GM11168 (cell line): ENCODE measurements at regions not wholly inside any gene's neighbourhood (a gene's known extent, or its start where the extent isn't known, plus 50 kb on each side); places are given as distances from the start of the nearest gene placed in this dataset.
"Not testable (repeated sequence)": the region's sequence is repeated elsewhere in the genome, so short reads cannot be mapped to it uniquely, and the experiment has no call there.

Experiments
- in situ Hi-C: fragments of 300-500 bp; cut with MboI; formaldehyde crosslinking; loops from one replicate; pipeline ENCODE4 v1.12.0; 2022; ENCODE audit warnings: low sequenced_read_pairs; ENCODE audit not compliant: unreplicated experiment

DNA sequence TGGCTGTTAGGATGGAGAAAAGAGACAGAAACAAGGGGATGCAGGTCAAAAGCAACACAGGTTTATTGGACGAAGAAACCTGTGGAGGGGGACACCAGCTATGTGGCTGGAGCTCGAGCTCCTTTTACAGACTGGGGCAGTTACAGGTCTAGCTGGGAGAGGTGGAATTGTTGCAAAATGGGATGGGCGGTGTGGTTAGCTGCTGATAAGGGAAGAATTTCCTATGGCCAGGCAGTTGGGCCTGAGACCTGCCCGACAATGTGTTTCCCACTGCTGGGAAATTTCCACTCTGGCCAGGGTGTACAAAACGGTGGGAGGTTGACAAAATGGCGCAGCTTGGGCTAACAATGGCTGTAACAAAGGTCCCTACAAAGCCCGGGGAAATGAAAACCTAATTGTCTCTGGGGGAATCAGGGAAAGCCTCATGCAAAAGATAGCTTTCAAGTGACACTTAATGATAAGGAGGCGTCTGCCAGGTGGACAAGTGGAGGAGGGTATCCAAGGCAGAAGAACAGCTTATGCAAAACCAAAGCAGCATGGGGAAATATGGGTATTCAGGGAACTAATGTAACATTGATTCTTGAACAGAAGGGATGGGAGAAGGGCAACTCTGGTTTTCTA lies 137.4 kb upstream of the SGO1 start:
- in situ Hi-C loops, result no loop called here

DNA sequence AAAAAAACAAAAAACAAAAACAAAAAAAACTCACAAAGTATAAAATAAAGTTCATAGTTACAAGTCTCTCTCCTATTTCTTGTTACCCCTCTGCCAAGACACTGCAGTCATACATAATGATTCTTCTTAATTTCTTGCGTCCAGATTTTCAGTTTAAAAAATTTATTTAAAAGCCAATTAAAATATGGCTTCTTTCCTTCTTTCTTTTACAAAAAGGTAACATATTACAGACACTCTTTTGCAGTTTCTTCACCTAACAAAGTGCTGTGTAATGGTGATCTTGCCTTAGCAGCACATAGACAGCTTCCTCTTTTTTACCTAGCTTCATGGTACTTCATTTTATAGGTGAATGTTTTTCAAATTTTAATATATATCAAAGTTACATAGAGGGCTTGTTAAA lies 136.1 kb upstream of the SGO1 start:
- in situ Hi-C loops, result no loop called here

DNA sequence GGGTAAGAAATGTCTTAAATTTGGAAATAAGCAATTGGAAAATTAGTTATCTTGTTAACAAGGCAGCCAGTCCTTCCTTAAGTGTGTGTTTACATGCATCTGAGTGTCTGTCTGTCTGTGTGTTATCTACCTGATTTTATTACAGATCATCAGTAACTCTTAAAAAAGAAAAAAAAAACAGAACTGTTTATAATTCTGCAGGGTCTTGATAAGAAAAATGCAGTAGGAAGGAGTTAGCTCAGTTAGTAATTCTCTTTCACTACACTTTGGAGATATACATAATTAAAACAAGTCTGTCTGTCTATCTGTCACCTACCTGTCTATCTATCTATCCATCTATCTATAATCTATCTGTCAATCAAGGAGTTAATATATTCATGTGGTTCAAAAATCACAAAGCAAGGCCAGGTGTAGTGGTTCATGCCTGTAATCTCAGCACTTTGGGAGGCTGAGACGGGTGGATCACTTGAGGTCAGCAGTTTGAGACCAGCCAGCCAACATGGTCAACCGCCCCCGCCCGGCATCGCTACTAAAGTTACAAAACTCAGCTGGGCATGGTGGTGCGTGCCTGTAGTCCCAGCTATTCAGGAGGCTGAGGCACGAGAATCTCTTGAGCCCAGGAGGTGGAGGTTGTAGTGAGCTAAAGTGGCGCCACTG lies 135.5 kb upstream of the SGO1 start:
- in situ Hi-C loops, result no loop called here

DNA sequence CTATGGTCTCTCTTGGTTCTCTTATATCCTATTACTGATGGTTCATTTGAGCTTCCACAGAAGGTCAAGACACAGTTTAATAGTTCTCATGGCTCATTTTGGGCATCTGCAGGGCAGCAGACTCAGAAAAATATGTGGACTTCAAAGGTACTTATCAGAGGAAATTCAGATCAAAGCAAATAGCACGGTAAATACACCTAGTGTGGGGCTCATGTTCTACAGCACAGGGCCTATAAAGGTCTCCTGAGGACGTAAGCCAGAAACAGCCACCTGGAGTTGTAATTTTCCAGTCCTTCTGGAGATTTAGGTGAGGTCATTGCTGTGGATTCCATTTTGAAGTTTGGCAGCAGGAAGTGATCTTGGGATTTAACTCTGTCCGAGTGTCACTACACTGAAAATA lies 134.5 kb upstream of the SGO1 start:
- in situ Hi-C loops, result no loop called here

DNA sequence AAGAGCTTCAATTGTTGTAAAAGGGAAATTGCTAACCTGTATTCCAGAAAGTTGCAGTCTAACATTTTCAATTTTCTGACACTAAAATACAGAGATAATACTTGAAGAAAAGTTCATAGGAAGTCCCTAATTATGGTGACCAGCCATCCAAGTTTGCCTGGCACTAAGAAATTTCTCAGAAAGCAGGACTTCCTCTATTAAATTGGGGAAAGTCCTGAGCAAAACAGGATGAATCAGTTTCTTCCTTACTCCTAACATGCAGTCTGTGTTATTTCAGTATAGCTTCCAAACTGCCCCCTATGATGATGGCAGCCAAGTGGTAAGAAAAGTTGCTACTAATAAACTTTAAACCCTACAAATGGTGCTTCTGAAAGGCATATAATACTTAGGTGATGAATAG lies 133.5 kb upstream of the SGO1 start:
- in situ Hi-C loops, result no loop called here

DNA sequence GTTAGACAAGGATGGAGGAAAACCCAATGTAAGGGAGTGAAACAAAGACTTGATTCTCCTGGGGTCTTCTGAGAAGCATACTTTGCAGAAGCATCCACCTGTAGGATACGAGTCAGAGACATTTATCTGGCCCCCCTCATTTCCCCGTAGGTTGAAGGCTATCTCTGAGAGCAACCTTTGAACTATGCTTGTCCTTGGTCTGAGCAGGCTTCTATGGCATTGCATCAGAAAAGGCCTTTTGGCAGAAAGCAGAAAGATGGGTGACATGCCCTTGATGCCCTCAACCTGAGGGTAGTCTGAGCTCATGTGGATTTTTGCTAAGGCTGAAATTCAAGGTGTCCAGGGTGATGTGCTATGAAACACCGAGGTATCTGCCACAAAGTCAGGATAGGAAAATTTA lies 131.6 kb upstream of the SGO1 start:
- in situ Hi-C loops, result no loop called here

DNA sequence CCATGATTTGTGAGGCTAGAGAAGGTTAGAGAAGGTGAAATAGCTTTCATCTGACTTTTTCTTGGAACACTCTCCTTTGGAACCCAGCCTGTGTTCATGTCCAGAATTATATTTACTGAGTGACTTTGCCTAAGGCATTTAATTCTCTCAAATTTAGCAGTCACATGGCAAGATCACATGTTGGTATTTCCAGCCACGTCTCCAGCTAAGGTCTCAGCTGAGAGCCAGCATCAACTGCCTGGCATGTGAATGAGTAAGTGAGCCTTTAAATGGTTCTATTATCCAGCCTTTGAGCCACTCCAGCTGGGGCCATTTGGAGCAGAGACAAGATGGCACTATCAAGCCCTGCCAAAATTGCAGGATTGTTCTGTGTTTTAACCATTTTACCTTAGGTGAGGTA lies 130.2 kb upstream of the SGO1 start:
- in situ Hi-C loops, result no loop called here

DNA sequence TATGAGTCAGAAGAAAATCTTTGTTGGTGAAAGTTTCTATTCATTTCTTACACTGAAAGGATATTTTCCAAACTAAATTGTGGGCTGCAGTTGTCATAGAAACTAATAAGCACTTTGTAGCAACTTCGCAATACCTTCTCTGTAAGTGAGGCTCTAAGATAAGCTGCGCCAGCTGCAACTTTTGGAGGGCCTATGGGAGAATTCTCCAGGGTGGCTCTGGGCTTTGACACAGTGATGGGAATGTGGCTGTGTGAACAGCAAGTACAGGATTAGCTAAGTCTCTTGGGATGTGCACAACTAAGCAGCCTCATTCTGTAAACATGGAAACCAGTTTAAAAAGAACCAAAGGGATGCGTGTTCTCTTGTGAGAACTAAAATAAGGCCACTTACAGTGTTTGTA lies 124.6 kb upstream of the SGO1 start:
- in situ Hi-C loops, result no loop called here

DNA sequence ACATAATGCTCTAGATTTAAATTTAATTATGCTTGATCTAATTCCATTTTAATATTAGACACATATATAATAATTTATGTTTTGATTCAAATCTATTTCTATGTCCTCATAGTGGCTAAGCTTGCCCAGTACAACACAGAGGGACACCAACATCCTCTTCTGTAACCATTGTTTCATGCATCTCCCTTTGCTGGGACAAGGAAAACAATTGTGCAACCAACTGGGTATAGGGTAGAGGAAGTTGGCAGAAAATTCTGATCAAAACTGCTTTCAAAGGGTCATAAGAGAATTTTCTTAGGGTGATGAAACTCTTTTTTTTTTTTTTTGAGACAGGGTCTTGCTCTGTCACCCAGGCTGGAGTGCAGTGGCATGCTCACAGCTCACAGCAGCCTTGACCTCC lies 121.4 kb upstream of the SGO1 start:
- in situ Hi-C loops, result no loop called here

DNA sequence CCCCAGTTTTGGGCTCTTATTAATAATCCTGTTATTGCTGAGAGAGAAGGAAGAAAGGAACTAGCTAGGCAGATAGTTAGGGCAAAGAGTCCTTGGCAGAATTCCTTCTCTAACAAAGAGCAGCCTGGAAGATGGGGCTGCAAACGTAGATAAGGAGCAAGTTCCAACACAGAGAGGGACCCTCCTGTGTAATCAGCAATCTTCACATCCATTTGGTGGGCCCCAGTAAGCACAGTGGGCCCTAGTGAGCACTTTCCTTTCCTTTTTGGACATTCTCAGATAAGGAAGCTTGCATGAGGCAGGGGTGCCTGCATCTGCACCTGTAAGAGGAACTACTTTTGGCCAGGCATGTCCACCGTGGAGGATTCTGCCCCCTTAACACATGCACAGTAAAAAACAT lies 119.6 kb upstream of the SGO1 start:
- in situ Hi-C loops, result no loop called here

DNA sequence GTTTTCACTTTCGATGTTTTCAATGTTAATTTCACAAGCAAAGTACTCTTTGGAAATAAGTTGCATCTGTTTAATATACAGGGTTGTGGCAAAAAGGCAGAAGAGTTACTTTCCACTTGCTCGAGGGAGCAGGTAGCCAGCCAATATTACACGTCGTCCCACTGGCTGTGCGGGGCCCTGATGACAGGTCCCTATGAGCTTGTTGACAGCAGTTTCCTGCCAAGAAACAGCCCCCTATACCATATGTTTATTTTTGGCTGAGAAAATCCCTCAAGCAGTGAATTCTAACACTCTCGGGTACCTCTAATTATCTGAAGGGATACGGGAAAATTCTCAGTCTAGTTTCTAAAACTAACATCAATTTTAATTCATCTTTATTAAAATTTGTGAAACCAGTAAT lies 116.8 kb upstream of the SGO1 start:
- in situ Hi-C loops, result no loop called here

DNA sequence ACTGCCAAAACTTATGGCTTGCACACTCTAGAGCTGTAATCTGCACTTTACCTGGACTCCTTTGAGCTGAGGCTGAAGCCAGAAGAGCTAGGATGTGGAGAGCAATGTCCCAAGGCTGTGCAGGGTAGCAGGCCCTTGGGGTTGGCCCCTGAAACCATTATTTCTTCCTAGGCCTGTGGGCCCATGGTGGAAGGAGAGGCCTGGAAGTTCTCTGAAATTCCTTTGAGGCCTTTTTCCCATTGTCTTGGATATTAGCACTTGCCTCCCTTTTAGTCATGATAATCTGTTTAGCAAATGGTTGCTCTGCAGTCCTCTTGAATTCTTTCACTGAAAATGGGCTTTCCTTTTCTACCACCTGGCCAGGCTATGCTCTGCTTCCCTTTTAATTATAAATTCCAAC lies 102.0 kb upstream of the SGO1 start:
- in situ Hi-C loops, result no loop called here

DNA sequence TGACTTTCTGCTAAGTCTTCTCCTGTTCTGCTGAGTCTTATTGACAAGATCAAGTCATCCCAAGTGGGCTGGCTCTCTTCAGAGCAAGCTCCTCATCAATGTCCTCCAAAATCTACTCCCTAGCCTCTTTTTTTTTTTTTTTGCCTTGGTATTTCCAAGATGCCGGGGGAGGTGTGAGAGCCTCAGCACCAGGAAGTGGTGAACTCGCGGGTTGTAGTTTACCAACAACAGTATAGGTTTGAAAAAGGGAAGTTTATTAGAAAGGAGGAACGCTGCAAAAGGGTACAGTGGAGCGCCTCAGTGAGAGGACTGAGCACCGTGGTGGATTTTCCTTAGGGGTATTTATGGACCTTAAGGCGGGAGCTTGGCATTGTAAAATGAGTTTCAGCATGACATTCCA lies 94.3 kb upstream of the SGO1 start:
- in situ Hi-C loops, result no loop called here

DNA sequence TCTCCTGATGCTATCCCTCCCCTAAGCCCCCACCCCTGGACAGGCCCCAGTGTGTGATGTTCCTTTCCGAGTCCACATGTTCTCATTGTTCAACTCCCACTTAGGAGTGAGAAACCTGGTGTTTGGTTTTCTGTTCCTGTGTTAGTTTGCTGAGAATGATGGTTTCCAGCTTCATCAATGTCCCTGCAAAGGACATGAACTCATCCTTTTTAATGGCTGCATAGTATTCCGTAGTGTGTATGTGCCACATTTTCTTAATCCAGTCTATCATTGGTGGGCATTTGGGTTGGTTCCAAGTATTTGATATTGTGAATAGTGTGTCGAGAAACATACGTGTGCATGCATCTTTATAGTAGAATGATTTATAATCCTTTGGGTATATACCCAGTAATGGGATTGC lies 80.0 kb upstream of the SGO1 start:
- in situ Hi-C loops, result not testable (repeated sequence)

DNA sequence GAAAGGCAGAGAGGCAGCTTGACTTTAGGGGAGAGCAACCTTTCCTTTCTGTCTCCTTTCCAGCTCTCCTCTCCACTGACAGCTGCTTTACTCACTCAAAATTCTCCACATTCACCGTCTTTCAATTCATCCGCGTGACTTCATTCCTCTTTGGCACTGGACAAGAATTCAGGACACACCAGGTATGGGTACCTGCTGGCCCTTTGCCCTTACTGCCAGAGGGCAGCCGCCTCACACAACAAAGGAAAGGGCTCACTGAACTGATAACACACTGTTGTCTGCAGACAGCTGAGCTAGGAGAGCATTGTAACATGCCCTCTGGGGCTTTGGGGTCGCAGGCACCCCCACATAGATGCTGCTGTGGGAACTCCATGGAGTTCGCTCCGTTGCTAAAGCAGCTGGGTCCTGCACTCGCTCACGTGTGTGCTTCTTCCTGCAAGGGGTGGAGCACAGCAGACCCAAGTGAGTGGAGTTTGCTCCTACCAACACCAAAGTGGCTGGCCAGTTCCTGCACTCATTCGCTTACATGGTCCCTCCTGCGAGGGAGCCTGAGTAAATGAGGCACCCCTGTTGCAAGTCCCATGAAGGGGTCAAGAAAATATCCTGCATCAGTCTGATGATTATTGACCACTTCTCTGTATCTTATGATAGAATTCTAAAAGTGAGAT lies 79.0 kb upstream of the SGO1 start:
- in situ Hi-C loops, result no loop called here

DNA sequence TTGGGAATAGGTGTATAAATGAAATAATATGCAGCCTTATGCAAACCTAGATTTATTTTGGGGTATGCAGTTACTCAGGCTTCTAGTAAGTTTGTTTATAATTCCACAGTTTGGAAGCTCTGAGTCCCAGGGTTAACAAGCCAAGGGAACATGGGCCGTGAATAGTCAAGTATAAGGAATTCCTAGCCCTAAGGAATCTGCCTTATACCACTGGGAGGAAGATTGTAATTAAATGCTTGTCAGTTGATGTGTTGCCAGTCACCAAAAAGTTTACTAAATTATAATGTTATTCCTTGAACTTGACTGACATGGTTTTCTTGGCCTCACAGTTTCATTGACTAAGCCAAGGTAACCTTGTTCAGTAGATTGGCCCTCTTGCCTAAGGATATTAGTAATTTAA lies 72.4 kb upstream of the SGO1 start:
- in situ Hi-C loops, result no loop called here

DNA sequence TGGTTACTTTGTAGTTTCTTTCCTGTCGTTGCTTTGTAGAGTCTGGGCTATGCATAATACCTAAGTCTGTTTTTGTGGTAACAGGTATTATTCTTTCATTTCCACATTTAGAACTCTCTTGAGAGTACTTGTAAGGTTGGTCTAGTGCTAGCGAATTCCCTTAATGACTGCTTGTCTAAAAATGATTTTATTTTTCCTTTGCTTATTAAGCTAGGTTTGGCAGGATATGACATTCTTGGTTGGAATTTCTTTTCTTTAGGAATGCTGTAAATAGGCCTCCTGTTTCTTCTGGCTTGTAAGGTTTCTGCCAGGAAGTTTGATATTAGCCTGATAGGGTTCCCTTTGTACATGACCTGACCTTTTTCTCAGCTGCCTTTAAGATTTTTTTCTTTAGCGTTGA lies 70.1 kb upstream of the SGO1 start:
- in situ Hi-C loops, result no loop called here

DNA sequence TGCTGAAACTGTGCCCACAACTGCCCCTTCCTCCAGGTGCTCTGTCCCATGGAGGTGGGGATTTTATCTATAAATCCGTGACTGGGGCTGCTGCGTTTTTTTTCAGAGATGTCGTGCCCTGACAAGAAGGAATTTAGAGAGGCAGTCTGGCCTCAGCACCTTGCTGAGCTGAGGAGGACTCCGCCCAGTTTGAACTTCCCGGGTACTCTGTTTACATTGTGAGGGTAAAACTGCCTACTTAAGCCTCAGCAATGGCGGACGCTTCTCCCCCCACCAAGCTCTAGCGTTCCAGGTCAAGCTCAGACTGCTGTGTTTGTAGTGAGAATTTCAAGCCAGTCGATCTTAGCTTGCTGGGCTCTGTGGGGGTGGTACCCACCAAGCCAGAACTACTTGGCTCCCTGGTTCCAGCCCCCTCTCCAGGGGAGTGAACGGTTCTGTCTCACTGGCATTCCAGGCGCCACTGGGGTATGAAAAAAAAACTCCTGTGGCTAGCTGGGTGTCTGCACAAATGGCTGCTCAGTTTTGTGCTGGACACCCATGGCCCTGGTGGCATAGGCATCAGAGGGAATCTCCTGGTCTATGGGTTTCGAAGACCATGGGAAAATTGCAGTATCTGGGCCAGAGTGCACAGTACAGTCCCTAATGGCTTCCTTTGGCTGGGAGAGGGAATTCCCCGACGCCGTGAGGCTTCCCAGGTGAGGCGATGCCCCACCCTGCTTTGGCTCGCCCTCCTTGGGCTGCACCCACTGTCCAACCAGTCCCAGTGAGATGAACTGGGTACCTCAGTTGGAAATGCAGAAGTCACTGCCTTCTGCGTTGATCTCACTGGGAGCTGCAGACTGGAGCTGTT lies 68.5 kb upstream of the SGO1 start:
- in situ Hi-C loops, result no loop called here

DNA sequence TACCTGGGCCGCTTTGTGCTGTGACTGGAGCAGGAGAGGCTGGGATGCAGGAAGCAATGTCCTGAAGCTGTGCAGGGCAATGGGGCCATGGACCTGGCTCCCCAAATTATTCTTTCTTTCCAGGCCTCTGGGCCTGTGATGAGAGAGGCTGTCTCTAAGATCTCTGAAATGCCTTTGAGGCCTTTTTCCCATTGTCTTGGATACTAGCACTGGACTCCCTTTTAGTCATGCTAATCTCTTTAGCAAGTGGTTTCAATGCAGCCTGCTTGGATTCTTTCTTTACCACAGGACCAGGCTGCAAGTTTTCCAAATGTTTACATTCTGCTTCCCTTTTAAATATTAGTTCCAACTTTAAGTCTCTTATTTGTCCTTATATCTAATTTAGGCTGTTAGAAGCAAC lies 64.8 kb upstream of the SGO1 start:
- in situ Hi-C loops, result no loop called here

DNA sequence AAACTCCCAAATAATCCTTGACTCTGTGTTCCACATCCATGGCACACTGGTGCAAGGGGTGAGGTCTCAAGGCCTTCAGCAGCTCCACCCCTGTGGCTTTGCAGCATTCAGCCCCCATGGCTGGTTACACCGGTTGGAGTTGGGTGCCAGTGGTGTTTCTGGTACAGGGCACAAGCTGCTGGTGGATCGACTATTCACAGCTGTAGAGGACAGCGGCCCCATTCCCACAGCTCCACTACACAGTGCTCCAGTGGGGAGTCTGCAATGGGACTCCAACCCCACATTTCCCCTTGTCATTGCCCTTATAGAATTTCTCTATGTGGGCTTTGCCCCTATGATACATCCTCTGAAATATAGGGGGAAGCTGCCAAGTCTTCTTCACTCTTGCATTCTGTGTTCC lies 64.3 kb upstream of the SGO1 start:
- in situ Hi-C loops, result no loop called here

DNA sequence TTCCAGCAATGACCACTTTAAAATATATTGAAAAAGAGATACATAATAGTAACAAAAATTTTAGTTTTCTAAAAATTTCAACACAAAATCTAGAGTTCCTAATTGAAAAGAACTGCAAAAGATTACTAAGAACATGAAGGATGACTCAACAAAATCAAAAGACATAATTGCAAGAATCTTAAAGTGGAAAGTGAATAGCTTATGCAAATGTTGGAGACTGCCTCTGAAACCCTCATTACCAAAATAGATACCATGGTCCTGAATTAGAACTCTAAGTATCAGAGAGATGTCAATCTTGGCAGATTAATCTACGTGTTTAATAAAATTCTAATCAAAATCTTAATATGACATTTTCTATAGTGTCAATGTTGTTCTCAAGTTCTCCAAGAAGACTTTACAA lies 60.7 kb upstream of the SGO1 start:
- in situ Hi-C loops, result no loop called here
